Endothelial cell of umbilical vein (primary cell): ENCODE measurements at regions not wholly inside any gene's neighbourhood (a gene's known extent, or its start where the extent isn't known, plus 50 kb on each side); places are given as distances from the start of the nearest gene placed in this dataset.

Experiments used
- CTCF ChIP-seq, 2 donors: IDR thresholded peaks; 1 replicate in 1 of 2; 2 replicates in 1 of 2; pipeline ENCODE4 v1.5.1; 2011; ENCODE audit warnings: low read length in 2 of 2, mild to moderate bottlenecking in 2 of 2, moderate library complexity in 2 of 2, control low read depth in 1 of 2, inconsistent platforms in 1 of 2, low read depth in 1 of 2; ENCODE audit not compliant: insufficient read depth in 1 of 2; ENCODE audit errors: extremely low read depth in 1 of 2
- FOS ChIP-seq: IDR thresholded peaks from 2 replicates; pipeline ENCODE4 v1.6.1; 2011; ENCODE audit warnings: mild to moderate bottlenecking, low read length, moderate library complexity, borderline replicate concordance; ENCODE audit not compliant: insufficient read depth
- POLR2A ChIP-seq: IDR thresholded peaks from 2 replicates; pipeline ENCODE4 v1.6.1; 2012; ENCODE audit warnings: low read depth, mild to moderate bottlenecking, control low read depth, low read length
- POLR2AphosphoS5 ChIP-seq: IDR thresholded peaks from 2 replicates; pipeline ENCODE4 v1.6.1; 2012; ENCODE audit warnings: low read depth, mild to moderate bottlenecking, control low read depth, low read length, moderate library complexity; ENCODE audit not compliant: insufficient read depth

- TF ChIP-seq POLR2AphosphoS5 (no peak), CTCF (IDR thresholded peaks at IDR 0.05; ENCODE audit: extremely low read depth in 1 of 2, insufficient read depth in 1 of 2, low read depth in 1 of 2, low read length in 2 of 2) (no peak), FOS (no peak), POLR2A (no peak)
Observed at GRCh38 chr2:188181884-188182283, 109.8 kb upstream of the GULP1 start.
